MCF 10A (cell line): ENCODE measurements at regions not wholly inside any gene's neighbourhood (a gene's known extent, or its start where the extent isn't known, plus 50 kb on each side); places are given as distances from the start of the nearest gene placed in this dataset.

ENCODE experiments used
- BruUV-seq: library from RNA; stranded (reverse); fragments of 400-500 nt; replicated peaks from 2 replicates; lab custom pipeline; 2021; lab: Mats Ljungman, UMichigan
- CTCF ChIA-PET: fragments of 300-600 bp; sonication (Branson Sonifier 250); formaldehyde crosslinking; extraction: SDS; loops from one replicate; lab custom pipeline; 2021; ENCODE audit warnings: antibody characterized with exemption, inconsistent platforms; lab: Yijun Ruan, JAX
- POLR2A ChIA-PET: fragments of 300-600, 350-650 bp; sonication (Branson Sonifier 250); formaldehyde crosslinking; extraction: SDS; loops from one replicate; lab custom pipeline; 2020; ENCODE audit warnings: antibody characterized with exemption, inconsistent platforms; lab: Yijun Ruan, JAX
- DNase-seq: peaks from one replicate; pipeline ENCODE4 v3.0.0-alpha.2; 2018; ENCODE audit not compliant: unreplicated experiment
- H3K27ac Mint-ChIP-seq: one replicate; pipeline ENCODE4 v1.8.0; 2022; ENCODE audit warnings: mild to moderate bottlenecking, low read depth, mixed read lengths; ENCODE audit not compliant: unreplicated experiment
- H3K27me3 Mint-ChIP-seq: one replicate; pipeline ENCODE4 v1.8.0; 2022; ENCODE audit warnings: mixed read lengths; ENCODE audit not compliant: insufficient read depth, unreplicated experiment
- H3K36me3 Mint-ChIP-seq: one replicate; pipeline ENCODE4 v1.8.0; 2022; ENCODE audit warnings: mild to moderate bottlenecking, moderate library complexity, mixed read lengths; ENCODE audit not compliant: insufficient read depth, unreplicated experiment
- H3K4me1 Mint-ChIP-seq: one replicate; pipeline ENCODE4 v1.8.0; 2022; ENCODE audit warnings: mixed read lengths; ENCODE audit not compliant: insufficient read depth, unreplicated experiment
- H3K4me3 Mint-ChIP-seq: one replicate; pipeline ENCODE4 v1.8.0; 2022; ENCODE audit warnings: mild to moderate bottlenecking, moderate library complexity, mixed read lengths; ENCODE audit not compliant: unreplicated experiment
- H3K9me3 Mint-ChIP-seq: one replicate; pipeline ENCODE4 v1.8.0; 2022; ENCODE audit warnings: mixed read lengths; ENCODE audit not compliant: unreplicated experiment
- intact Hi-C: fragments of 100-400 bp; cut with micrococcal nuclease; formaldehyde crosslinking; loops from 2 replicates; pipeline ENCODE4 v1.14.1; 2022
- TF ChIP-seq, protein P1 (sequence below): fragments of 200-600 bp; IDR thresholded peaks from one replicate; pipeline ENCODE4 v1.8.0; 2022; ENCODE audit warnings: antibody characterized with exemption, mild to moderate bottlenecking; ENCODE audit not compliant: unreplicated experiment

DNA sequence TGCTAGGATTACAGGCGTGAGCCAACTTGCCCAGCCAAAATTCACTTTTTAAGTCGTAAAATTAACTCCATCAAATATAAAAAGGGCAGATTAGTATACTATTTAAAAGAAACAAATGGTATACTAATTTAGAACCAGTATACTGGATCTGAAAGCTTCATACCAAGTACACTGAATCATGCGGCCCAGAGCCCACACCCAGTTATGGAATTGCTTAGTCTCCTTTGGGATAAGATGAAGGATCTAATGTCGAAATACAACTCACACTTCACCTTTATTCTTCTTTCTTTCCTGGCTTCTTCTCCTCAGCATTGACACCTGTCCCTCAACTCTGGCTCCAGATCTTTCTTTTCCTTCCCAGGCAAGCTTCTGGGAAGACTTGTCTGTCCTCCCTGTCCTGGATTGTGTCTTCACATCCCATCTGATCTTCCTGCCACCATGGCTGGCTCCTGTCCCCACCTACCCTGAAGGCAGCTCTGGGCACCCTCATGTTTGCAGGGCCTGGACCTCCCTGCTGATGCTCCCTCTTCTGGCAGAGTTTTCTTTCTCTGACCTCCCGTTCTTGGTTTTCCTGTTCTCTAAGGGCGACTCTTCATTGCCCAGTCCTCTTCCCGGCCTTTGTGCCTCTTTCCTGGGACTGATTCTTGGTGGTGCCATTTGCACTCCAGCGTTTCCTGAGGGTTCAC lies 57.8 kb upstream of the CTBP2 start:
- Mint-ChIP-seq H3K27me3 (no peaks in the 10 kb centered on the region), H3K36me3 (no peaks in the 10 kb centered on the region), H3K4me3 (no peak overlapping the region), H3K4me1 (peaks cover 13% of the 10 kb centered on the region), H3K27ac (peak overlapping the region; percentile 61), H3K9me3 (no peaks in the 10 kb centered on the region)
- DNase-seq = peak; percentile 33
- intact Hi-C loops = no loop called here
- CTCF ChIA-PET = interaction anchor here (1.0 to 1.4 kb wide), 2 partner anchors 13 to 47 kb away, joined by 3 read pairs; no protein-coding TSS in a partner anchor
- POLR2A ChIA-PET = interaction anchor here (0.6 to 3.3 kb wide), 4 partner anchors 13 to 346 kb away, joined by 3 to 11 read pairs (median 4); no protein-coding TSS in a partner anchor
- BruUV-seq = no TSS peak
- TF ChIP-seq, protein P1, sequence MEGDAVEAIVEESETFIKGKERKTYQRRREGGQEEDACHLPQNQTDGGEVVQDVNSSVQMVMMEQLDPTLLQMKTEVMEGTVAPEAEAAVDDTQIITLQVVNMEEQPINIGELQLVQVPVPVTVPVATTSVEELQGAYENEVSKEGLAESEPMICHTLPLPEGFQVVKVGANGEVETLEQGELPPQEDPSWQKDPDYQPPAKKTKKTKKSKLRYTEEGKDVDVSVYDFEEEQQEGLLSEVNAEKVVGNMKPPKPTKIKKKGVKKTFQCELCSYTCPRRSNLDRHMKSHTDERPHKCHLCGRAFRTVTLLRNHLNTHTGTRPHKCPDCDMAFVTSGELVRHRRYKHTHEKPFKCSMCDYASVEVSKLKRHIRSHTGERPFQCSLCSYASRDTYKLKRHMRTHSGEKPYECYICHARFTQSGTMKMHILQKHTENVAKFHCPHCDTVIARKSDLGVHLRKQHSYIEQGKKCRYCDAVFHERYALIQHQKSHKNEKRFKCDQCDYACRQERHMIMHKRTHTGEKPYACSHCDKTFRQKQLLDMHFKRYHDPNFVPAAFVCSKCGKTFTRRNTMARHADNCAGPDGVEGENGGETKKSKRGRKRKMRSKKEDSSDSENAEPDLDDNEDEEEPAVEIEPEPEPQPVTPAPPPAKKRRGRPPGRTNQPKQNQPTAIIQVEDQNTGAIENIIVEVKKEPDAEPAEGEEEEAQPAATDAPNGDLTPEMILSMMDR = no peak

DNA sequence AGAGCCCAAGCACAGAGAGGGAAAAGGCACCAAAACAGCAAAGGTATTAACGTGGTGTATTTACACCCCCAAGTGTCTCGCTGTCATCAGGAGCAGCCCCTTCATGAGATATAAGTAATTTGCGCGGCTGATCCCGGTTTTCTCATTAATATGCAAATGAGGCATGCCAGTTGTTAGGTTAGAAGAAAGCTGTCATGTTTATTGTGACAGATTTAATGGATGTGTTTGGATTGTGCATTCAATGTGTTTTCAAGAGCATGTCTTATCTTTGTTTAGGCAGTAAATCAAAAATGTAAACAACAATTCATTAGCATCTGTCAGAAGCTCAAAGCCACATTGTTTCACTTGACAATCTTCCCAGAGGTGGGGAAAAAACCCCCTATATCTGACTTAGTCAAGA lies 56.5 kb upstream of the CTBP2 start:
- Mint-ChIP-seq H3K4me1 (peaks cover 13% of the 10 kb centered on the region), H3K27ac (no peak overlapping the region), H3K36me3 (no peaks in the 10 kb centered on the region), H3K4me3 (no peak overlapping the region), H3K9me3 (no peaks in the 10 kb centered on the region), H3K27me3 (no peaks in the 10 kb centered on the region)
- BruUV-seq = no TSS peak
- TF ChIP-seq, protein P1 = no peak
- intact Hi-C loops = no loop called here
- no peak for DNase-seq
- POLR2A ChIA-PET = interaction anchor here (3.3 kb wide), 1 partner anchor 14 kb away, joined by 11 read pairs; no protein-coding TSS in a partner anchor
- CTCF ChIA-PET = interaction anchor here (0.6 to 1.2 kb wide), 4 partner anchors 19 to 1951 kb away, joined by 3 to 5 read pairs (median 3); no protein-coding TSS in a partner anchor

DNA sequence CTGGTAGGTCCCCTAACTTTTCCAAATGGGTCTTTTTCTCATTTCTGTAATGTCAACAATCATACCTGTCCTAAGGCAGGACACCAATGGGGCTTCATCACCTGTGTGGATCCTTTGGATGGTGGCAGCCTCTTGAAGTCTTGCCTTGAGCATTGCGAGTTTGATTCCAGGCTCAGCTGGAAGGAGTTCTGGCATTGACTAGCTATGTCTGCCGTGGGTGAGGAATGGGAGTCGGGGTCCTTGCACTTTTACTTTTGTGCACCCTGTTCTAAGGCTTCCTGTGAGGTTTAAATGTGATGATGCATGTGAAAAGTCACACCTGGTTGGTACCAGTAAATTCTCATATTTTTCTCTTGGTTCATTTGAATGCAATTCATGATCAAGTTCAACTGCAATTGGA lies 55.9 kb upstream of the CTBP2 start:
- Mint-ChIP-seq H3K36me3 (no peaks in the 10 kb centered on the region), H3K4me3 (no peak overlapping the region), H3K9me3 (no peaks in the 10 kb centered on the region), H3K27ac (no peak overlapping the region), H3K27me3 (no peaks in the 10 kb centered on the region), H3K4me1 (peaks cover 13% of the 10 kb centered on the region)
- ChIA-PET CTCF (interaction anchor here (0.7 to 1.2 kb wide), 3 partner anchors 20 to 1951 kb away, joined by 3 to 4 read pairs (median 3); no protein-coding TSS in a partner anchor), POLR2A (interaction anchor here (0.8 kb wide), 1 partner anchor 58 kb away, joined by 6 read pairs; no protein-coding TSS in a partner anchor)
- no peak for DNase-seq
- TF ChIP-seq, protein P1 = no peak
- intact Hi-C loops = no loop called here
- no TSS peak for BruUV-seq

DNA sequence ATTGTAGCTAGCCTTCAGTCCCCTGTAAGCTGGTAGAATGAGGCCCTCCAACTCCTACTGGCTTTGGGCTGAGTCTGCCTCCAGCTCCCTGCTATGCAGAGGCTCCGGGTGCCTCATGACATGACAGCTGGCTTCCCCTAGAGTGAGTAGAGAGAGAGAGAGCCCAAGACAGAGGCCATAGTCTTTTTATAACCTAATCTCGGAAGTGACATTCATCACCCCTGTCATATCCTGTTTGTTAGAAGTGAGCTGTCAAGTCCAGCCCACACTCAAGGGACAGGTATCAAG lies 53.9 kb upstream of the CTBP2 start:
- Mint-ChIP-seq H3K4me1 (peaks cover 13% of the 10 kb centered on the region), H3K9me3 (no peaks in the 10 kb centered on the region), H3K27me3 (no peaks in the 10 kb centered on the region), H3K27ac (no peak overlapping the region), H3K36me3 (no peaks in the 10 kb centered on the region), H3K4me3 (no peak overlapping the region)
- ChIA-PET CTCF (no interaction called here), POLR2A (interaction anchor here (1.1 to 1.2 kb wide), 2 partner anchors 11 to 13 kb away, joined by 4 to 5 read pairs; no protein-coding TSS in a partner anchor)
- intact Hi-C loops = no loop called here
- TF ChIP-seq, protein P1 = no peak
- no peak for DNase-seq
- no TSS peak for BruUV-seq
